DLD1 (cell line): ENCODE measurements at regions not wholly inside any gene's neighbourhood (a gene's known extent, or its start where the extent isn't known, plus 50 kb on each side); places are given as distances from the start of the nearest gene placed in this dataset.

Source experiments
- in situ Hi-C: cut with HindIII; loops from 2 replicates; pipeline ENCODE4 v1.10.0; 2017; ENCODE audit warnings: low sequenced_read_pairs

- in situ Hi-C loops, result no loop called here
Measured at GRCh38 chr6:156107624-156108101, 652.0 kb upstream of the NOX3 start.

DNA sequence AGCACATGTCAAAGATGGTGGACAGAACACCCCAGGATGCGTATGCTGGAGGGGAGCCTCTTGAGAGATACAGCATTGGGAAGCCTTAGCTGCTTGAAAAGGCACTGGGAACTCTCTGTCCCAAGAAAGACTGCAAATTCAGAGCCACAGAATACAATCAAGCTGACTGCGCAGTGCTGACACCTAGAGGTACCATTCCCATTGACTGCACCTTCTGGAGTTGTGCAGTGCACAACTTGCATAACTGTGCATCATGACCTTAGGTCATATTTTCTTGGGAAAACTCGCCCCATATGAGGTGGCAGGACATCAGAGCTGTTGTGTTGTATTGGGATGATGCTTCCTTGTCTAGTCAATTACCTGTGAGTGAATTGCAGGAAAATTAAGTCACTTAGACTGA, 646.5 kb upstream of the NOX3 start:
- in situ Hi-C loops, result no loop called here

GRCh38 chr6:156098839-156099238, 643.2 kb upstream of the NOX3 start:
- in situ Hi-C loops, result no loop called here

- in situ Hi-C loops, result no loop called here
Measured at GRCh38 chr6:156087487-156087886, 631.8 kb upstream of the NOX3 start.

- in situ Hi-C loops, result no loop called here
Measured at GRCh38 chr6:156082012-156082411, 626.4 kb upstream of the NOX3 start.

DNA sequence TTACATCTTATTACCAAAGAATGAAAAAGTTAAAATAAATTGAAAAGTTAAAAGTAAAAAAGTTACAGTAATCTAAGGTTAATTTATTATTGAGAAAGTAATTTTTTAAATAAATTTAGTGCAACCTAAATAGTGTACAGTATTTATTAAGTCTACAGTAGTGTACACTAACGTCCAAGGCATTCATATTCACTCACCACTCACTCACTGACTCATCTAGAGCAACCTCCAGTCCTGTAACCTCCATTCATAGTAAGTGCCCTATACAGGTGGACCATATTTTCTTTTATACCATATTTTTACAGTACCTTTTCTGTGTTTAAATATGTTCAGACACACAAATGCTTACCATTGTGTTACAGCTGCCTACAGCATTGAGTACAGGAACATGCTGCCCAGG, 624.7 kb upstream of the NOX3 start:
- in situ Hi-C loops, result no loop called here

GRCh38 chr6:156068881-156069280, 613.2 kb upstream of the NOX3 start:
- in situ Hi-C loops, result loop anchor here (10.0 kb wide), 1 partner anchor 164 kb away; no protein-coding TSS in a partner anchor

DNA sequence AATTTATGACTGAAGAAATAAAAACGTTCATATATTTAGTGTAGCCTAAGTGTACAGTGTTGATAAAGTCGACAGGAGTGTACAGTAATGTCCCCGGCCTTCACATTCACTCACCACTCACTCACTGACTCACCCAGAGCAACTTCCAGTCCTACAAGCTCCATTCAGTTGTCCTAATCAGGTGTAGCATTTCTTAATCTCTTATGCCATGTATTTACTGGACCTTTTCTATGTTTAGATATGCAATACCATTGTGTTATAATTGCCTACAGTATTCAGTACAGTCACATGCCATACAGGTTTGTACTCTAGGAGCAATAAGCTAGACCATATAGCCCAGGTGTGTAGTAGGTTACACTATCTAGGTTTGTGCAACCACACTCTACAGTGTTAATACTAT, 610.2 kb upstream of the NOX3 start:
- in situ Hi-C loops, result loop anchor here (10.0 kb wide), 1 partner anchor 161 kb away; no protein-coding TSS in a partner anchor

DNA sequence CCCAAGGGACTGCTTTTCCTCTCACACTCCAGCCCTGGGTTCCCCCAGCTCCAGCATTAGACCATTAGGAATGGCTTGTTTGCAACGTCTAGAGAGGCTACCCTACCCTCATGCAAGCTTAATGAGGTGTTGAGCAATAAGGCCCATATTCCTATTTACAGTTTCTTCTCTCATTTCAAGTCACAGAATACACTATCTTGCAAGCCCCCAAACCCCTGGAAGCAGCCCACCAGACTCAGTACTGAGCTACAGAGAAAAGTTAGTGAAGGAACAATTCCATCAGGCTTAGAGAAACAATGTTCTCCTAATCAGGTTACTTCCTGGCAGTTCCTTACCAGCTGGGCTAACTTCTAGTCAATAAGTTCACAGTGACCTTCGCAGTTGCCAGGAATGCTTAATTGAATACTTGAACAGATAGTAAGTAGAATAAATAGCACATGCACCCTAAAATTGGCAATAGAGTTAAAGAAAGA, 606.5 kb upstream of the NOX3 start:
- in situ Hi-C loops, result loop anchor here (10.0 kb wide), 1 partner anchor 157 kb away; no protein-coding TSS in a partner anchor

DNA sequence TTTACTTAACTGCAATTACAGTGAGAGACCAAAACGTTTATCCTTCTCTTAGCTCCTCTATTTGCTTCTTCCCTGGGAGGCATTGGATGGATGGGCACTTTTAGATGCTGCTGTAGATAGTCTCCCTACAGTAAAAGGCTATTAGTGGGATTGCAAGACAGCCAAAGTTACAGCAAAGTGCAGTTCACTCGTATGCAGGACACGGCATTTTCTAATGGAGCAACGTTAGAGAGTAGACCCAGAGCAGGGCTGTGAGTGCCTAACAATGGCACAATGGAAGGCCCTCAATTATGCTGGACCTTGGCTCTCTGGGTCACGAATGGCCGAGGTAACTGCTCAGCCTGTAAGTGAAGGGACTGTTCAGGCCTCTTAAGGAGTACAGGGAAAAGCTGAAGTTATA, 605.8 kb upstream of the NOX3 start:
- in situ Hi-C loops, result loop anchor here (10.0 kb wide), 1 partner anchor 157 kb away; no protein-coding TSS in a partner anchor

DNA sequence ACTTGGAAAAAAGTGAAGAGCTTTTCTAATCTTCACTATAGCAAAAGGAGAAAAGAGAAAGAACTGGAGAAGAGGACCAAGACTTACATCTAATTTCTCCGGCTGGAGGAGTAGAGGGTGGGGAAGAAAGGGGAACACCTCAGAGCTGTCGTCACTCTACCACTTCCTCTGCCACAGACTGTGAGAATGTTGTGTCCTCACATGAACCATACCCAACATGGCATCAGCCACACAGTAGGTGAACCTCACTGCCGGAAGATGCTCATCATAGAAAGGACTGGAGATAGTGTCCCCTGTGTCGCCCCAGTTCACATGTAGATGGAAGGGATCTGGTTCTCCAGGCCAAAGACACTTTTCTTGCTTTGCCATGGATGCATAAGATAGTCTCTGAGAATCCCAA, 604.4 kb upstream of the NOX3 start:
- in situ Hi-C loops, result loop anchor here (10.0 kb wide), 1 partner anchor 155 kb away; no protein-coding TSS in a partner anchor

GRCh38 chr6:156058356-156058755, 602.7 kb upstream of the NOX3 start:
- in situ Hi-C loops, result no loop called here

DNA sequence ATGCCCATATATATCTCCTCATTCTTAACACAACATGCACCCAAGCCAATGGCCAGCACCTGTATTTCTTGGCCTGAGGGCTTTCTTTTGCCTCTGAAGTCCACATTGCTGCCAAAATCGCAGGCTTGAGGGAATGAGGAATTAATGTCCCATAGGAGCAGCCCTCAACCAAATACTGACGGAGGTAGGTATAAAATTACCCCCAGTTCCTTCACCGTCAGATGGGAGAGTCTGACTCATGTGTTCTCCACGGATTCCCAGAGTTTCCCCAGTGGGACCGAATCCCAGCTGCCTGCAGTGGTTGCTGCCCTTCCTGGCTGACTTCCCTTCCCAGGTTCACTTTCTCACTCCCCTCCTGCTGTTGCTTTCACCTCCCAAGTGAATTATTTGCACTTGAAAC, 602.2 kb upstream of the NOX3 start:
- in situ Hi-C loops, result no loop called here

- in situ Hi-C loops, result no loop called here
Measured at GRCh38 chr6:156056085-156056484, 600.4 kb upstream of the NOX3 start.

- in situ Hi-C loops, result no loop called here
Measured at GRCh38 chr6:156053626-156054025, 598.0 kb upstream of the NOX3 start.

GRCh38 chr6:156046841-156047449, 591.3 kb upstream of the NOX3 start:
- in situ Hi-C loops, result no loop called here

- in situ Hi-C loops, result no loop called here
Measured at GRCh38 chr6:156046268-156046665, 590.6 kb upstream of the NOX3 start.

- in situ Hi-C loops, result no loop called here
Measured at GRCh38 chr6:156045401-156046267, 590.0 kb upstream of the NOX3 start.

GRCh38 chr6:156033598-156033997, 578.0 kb upstream of the NOX3 start:
- in situ Hi-C loops, result no loop called here

- in situ Hi-C loops, result no loop called here
Measured at GRCh38 chr6:156031516-156031915, 575.9 kb upstream of the NOX3 start.

DNA sequence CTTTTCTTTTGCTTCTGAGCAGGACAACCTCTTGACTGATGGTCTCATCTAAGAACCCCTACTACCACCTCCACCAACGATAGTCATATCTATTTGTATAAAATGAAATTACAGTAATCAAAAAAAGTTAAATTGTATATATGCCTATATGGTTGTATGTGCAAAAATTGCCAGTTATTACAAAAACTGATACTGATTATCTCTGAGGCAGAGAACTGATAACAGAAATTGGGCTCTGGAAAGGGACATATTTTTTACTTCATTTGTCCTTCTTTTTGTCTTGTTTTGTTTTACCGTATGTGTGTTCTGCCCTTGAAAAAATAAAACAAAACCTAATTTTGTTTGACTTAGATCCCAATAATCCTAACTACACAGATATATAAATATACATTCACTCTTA, 574.4 kb upstream of the NOX3 start:
- in situ Hi-C loops, result no loop called here
